ENCODE measurements at regions not wholly inside any gene's neighbourhood (a gene's known extent, or its start where the extent isn't known, plus 50 kb on each side); places are given as distances from the start of the nearest gene placed in this dataset.

DNA sequence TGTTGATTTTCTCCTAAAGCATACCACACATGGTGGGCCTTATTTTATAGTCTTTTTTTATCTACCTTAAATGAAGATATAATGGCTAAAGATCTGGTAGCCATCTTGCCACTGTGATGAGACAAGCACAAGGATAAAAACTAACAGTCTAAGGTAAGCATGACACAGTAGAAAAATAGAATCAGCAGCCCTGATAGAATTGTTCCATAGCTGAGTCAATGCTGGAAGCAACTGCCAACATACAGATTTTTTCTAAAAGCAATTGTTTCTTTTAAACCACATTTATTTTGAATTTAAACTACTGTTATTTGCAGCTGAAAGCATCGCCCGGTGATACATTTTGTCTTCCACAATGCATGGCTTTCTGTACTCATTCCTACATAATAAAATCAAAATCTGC, 1091.5 kb upstream of the CHAC2 start:
- no peak overlapping the region for H3K4me3 ChIP-seq
- no peak overlapping the region for H3K27ac ChIP-seq
- TF ChIP-seq, protein P1, sequence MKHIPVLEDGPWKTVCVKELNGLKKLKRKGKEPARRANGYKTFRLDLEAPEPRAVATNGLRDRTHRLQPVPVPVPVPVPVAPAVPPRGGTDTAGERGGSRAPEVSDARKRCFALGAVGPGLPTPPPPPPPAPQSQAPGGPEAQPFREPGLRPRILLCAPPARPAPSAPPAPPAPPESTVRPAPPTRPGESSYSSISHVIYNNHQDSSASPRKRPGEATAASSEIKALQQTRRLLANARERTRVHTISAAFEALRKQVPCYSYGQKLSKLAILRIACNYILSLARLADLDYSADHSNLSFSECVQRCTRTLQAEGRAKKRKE (CRISPR knock-in tag; IDR thresholded peaks at IDR 0.05; ENCODE audit: low read depth) = no peak
- TF ChIP-seq FOXS1 (CRISPR knock-in tag; IDR thresholded peaks at IDR 0.05) (no peak), KDM1A (IDR thresholded peaks at IDR 0.05; ENCODE audit: low read depth) (no peak), CEBPB (IDR thresholded peaks at IDR 0.05) (no peak), RNF2 (IDR thresholded peaks at IDR 0.05; ENCODE audit: borderline replicate concordance, low read depth) (no peak), CHD2 (IDR thresholded peaks at IDR 0.05; ENCODE audit: low read length, partially characterized antibody) (no peak), FOSL2 (IDR thresholded peaks at IDR 0.05) (no peak), FOSL2 (CRISPR knock-in tag; IDR thresholded peaks at IDR 0.05) (no peak), SREBF2 (IDR thresholded peaks at IDR 0.05) (no peak)
- TF ChIP-seq, protein P2, sequence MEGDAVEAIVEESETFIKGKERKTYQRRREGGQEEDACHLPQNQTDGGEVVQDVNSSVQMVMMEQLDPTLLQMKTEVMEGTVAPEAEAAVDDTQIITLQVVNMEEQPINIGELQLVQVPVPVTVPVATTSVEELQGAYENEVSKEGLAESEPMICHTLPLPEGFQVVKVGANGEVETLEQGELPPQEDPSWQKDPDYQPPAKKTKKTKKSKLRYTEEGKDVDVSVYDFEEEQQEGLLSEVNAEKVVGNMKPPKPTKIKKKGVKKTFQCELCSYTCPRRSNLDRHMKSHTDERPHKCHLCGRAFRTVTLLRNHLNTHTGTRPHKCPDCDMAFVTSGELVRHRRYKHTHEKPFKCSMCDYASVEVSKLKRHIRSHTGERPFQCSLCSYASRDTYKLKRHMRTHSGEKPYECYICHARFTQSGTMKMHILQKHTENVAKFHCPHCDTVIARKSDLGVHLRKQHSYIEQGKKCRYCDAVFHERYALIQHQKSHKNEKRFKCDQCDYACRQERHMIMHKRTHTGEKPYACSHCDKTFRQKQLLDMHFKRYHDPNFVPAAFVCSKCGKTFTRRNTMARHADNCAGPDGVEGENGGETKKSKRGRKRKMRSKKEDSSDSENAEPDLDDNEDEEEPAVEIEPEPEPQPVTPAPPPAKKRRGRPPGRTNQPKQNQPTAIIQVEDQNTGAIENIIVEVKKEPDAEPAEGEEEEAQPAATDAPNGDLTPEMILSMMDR (IDR thresholded peaks at IDR 0.05) = no peak
- TF ChIP-seq, protein P3, sequence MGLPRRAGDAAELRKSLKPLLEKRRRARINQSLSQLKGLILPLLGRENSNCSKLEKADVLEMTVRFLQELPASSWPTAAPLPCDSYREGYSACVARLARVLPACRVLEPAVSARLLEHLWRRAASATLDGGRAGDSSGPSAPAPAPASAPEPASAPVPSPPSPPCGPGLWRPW (IDR thresholded peaks at IDR 0.05) = no peak
- ChIA-PET POLR2A (no interaction called here), CTCF (no interaction called here)
- ATAC-seq = no peak
- WGBS (ENCODE audit: missing lambda C conversion rate) = 72% methylated on average over 2 of the region's 2 CpGs
- peaks cover 3% of the 10 kb centered on the region; the same call in 2 of the 3 replicates for H3K9me3 ChIP-seq
- no peaks in the 10 kb centered on the region for H3K4me1 ChIP-seq
- FAIRE-seq = no peak
- no peak for DNase-seq (ENCODE audit: low read depth in 1 of 2, low spot score in 1 of 2)
- no peak overlapping the region for H3K4me2 ChIP-seq

DNA sequence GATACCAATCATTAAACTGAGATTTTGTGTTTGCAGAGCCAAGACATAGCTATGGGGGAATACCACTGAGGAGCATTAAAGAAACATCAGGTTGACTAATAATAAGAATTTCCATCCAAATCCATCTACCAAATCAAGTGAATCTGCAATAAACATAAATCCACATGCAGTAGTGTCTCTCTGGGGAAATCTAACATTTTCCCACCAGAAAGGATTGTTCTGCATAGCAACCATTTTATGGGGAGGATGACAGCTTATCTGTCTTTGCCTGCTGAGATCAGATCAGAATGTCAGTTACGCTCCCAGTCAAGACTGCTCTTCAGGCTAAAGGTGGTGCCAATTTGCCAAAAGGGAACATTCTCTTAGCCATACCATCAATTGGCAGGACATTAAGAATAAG, 1098.9 kb upstream of the CHAC2 start:
- no peak for TF ChIP-seq NPAS2 (CRISPR knock-in tag; IDR thresholded peaks at IDR 0.05; ENCODE audit: borderline replicate concordance)
- no peak for TF ChIP-seq EHMT2 (IDR thresholded peaks at IDR 0.05; ENCODE audit: low read depth)
- TF ChIP-seq HOXA7 (CRISPR knock-in tag; IDR thresholded peaks at IDR 0.05) = no peak
- TF ChIP-seq POLR2AphosphoS2 (conservative IDR thresholded peaks at IDR 0.05; ENCODE audit: low read length) = no peak
- ChIA-PET POLR2A (no interaction called here), CTCF (no interaction called here)
- WGBS (ENCODE audit: missing lambda C conversion rate) = 0% methylated on average over 1 of the region's 1 CpG
- no peaks in the 10 kb centered on the region for H3K9me3 ChIP-seq
- FAIRE-seq = no peak
- no peak overlapping the region for H3K4me2 ChIP-seq
- ATAC-seq = no peak
- no peaks in the 10 kb centered on the region for H3K4me1 ChIP-seq
- DNase-seq (ENCODE audit: low read depth in 1 of 2, low spot score in 1 of 2) = no peak
- H3K27ac ChIP-seq = no peak overlapping the region
- no peak overlapping the region for H3K4me3 ChIP-seq

DNA sequence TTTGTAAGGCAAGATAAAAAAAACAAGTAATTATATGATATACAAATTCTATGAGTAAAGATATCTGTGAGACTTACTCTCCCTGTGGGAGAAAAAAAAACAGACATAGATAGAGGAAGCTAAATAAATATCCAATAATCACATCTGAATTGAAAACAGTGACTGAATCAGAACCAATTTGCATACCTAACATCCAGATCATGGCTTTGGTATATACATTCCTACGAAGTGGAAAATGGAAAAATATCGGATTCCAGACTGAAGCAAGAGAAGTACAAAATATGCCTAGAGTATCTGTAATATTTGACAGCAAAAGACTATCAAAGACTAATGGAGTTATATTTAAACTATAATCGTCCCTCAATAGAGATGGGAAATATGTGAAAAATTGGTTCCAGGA, 1108.1 kb upstream of the CHAC2 start:
- FAIRE-seq (no peak), ATAC-seq (no peak), DNase-seq (ENCODE audit: low read depth in 1 of 2, low spot score in 1 of 2) (no peak)
- no peak overlapping the region for H3K4me3 ChIP-seq
- no peak overlapping the region for H3K4me2 ChIP-seq
- H3K27ac ChIP-seq = no peak overlapping the region
- no peaks in the 10 kb centered on the region; the same call in 2 of the 3 replicates for H3K9me3 ChIP-seq
- no peaks in the 10 kb centered on the region for H3K4me1 ChIP-seq
- WGBS (ENCODE audit: missing lambda C conversion rate) = 4% methylated on average over 3 of the region's 3 CpGs
- CTCF ChIA-PET = no interaction called here
- POLR2A ChIA-PET = no interaction called here
- no peak for TF ChIP-seq ESRRA (IDR thresholded peaks at IDR 0.05; ENCODE audit: borderline replicate concordance, low read length)

DNA sequence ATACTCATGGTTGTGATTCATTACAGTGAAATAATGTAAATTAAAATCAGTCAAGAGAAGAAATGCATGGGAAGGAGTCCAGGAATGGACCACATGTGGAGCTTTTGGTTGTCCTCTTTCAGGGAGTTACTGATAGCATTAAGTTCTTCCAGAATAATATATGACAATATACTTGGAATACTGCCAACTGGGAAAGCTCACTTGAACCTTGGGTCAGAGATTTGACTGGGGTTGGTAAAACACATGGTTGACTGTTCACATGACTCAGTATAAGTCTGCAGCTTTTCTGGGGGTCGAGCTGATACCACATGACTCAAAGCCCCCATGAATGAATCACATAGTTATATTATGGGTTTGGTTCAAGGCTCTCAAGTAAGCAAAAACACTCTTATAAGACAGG, 1109.0 kb upstream of the CHAC2 start:
- H3K27ac ChIP-seq = no peak overlapping the region
- no peak overlapping the region for H3K4me2 ChIP-seq
- DNase-seq (ENCODE audit: low read depth in 1 of 2, low spot score in 1 of 2) (no peak), ATAC-seq (no peak), FAIRE-seq (no peak)
- no peaks in the 10 kb centered on the region for H3K4me1 ChIP-seq
- H3K4me3 ChIP-seq = no peak overlapping the region
- TF ChIP-seq CBX2 (IDR thresholded peaks at IDR 0.05; ENCODE audit: borderline replicate concordance, low read depth) (no peak), FOSL2 (IDR thresholded peaks at IDR 0.05) (no peak), FOSL2 (CRISPR knock-in tag; IDR thresholded peaks at IDR 0.05) (no peak), MYC (IDR thresholded peaks at IDR 0.05; ENCODE audit: borderline replicate concordance, low read length) (no peak), HOXA7 (CRISPR knock-in tag; IDR thresholded peaks at IDR 0.05) (no peak), CHD2 (IDR thresholded peaks at IDR 0.05; ENCODE audit: low read length, partially characterized antibody) (no peak), EP300 (IDR thresholded peaks at IDR 0.05) (no peak), POLR2A (IDR thresholded peaks at IDR 0.05; ENCODE audit: low read length) (no peak)
- POLR2A ChIA-PET = no interaction called here
- CTCF ChIA-PET = no interaction called here
- WGBS (ENCODE audit: missing lambda C conversion rate) = 0% methylated on average over 1 of the region's 1 CpG
- no peaks in the 10 kb centered on the region; the same call in 2 of the 3 replicates for H3K9me3 ChIP-seq

Data from A549 (cell line).